ENCODE measurements at regions not wholly inside any gene's neighbourhood (a gene's known extent, or its start where the extent isn't known, plus 50 kb on each side); places are given as distances from the start of the nearest gene placed in this dataset.

DNA sequence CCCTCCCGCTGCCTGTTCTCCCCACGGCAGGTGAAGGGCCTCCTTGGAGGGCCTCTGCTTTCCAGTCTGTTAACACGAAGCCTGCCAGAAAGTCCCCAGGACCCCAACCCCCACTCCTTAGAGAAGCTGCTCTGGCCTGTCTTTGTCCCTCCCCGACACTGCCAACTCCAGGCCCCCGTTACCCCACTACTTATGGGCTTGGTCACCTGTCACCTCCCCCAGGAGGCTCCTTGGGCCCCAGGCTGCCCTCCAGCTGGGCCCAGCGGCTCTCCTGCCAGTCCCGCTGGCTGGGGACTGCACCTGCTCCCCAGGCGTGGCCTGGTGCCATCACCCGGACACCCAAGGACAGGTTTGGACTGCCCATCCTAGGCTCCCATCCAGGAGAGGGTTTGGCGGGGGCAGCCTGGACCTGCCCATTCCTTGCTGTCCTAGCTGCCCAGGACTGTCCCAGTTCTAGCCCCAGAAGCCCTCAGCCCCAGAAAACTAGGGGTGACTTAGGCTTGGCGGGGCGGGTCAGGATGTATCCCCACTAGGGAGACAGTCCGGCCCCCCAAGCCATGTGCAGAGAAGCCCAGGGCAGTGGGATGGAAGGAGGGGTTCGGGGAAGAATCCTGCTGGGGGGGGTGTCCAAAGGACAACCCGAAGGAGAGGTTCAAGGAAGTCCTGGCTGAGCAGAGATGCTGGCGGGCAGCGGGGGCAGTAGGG lies 155.7 kb upstream of the C14orf180 start:
- TF ChIP-seq, protein P1, sequence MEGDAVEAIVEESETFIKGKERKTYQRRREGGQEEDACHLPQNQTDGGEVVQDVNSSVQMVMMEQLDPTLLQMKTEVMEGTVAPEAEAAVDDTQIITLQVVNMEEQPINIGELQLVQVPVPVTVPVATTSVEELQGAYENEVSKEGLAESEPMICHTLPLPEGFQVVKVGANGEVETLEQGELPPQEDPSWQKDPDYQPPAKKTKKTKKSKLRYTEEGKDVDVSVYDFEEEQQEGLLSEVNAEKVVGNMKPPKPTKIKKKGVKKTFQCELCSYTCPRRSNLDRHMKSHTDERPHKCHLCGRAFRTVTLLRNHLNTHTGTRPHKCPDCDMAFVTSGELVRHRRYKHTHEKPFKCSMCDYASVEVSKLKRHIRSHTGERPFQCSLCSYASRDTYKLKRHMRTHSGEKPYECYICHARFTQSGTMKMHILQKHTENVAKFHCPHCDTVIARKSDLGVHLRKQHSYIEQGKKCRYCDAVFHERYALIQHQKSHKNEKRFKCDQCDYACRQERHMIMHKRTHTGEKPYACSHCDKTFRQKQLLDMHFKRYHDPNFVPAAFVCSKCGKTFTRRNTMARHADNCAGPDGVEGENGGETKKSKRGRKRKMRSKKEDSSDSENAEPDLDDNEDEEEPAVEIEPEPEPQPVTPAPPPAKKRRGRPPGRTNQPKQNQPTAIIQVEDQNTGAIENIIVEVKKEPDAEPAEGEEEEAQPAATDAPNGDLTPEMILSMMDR (IDR thresholded peaks at IDR 0.05), result no peak
- no peak for TF ChIP-seq ZFX (IDR thresholded peaks at IDR 0.05; ENCODE audit: borderline replicate concordance)

Data from 22Rv1 (cell line).